WTC11 (cell line): ENCODE measurements at regions not wholly inside any gene's neighbourhood (a gene's known extent, or its start where the extent isn't known, plus 50 kb on each side); places are given as distances from the start of the nearest gene placed in this dataset.

Source experiments
- ATAC-seq: fragments of 200-7000 bp; cut with Tn5 transposase; 2 replicates; pipeline ENCODE4 v1.10.0; 2021; ENCODE audit warnings: mild to moderate bottlenecking, moderate library complexity
- CTCF ChIA-PET: fragments of 300-600 bp; sonication (Branson Sonifier 250); formaldehyde crosslinking; loops from one replicate; lab custom pipeline; 2021; ENCODE audit warnings: antibody characterized with exemption; lab: Charles Lee
- POLR2A ChIA-PET: fragments of 350-600 bp; sonication (Branson Sonifier 250); formaldehyde crosslinking; loops from one replicate; lab custom pipeline; 2021; ENCODE audit warnings: antibody characterized with exemption; lab: Charles Lee
- DNase-seq: peaks from one replicate; pipeline ENCODE4 v3.0.0; 2021; ENCODE audit warnings: low spot score
- H3K27ac Mint-ChIP-seq: 2 replicates; pipeline ENCODE4 v1.8.0; 2021; ENCODE audit warnings: mixed read lengths
- H3K27me3 Mint-ChIP-seq: 2 replicates; pipeline ENCODE4 v1.8.0; 2021; ENCODE audit warnings: low read depth, mild to moderate bottlenecking, moderate library complexity, mixed read lengths
- H3K36me3 Mint-ChIP-seq: 2 replicates; pipeline ENCODE4 v1.8.0; 2021; ENCODE audit warnings: mixed read lengths
- H3K4me1 Mint-ChIP-seq: 2 replicates; pipeline ENCODE4 v1.8.0; 2022; ENCODE audit warnings: mixed read lengths
- H3K4me3 Mint-ChIP-seq: 2 replicates; pipeline ENCODE4 v1.8.0; 2021; ENCODE audit warnings: mild to moderate bottlenecking, moderate library complexity, mixed read lengths
- H3K9me3 Mint-ChIP-seq: 2 replicates; pipeline ENCODE4 v1.8.0; 2021; ENCODE audit warnings: mixed read lengths
- ATF1 ChIP-seq: sonication (generic); formaldehyde crosslinking; IDR thresholded peaks from 2 replicates; pipeline ENCODE4 v1.8.1; 2023; ENCODE audit warnings: mild to moderate bottlenecking, moderate library complexity, missing genetic modification reagents
- CREB1 ChIP-seq: sonication (generic); formaldehyde crosslinking; IDR thresholded peaks from 2 replicates; pipeline ENCODE4 v1.8.0; 2023; ENCODE audit warnings: mild to moderate bottlenecking, missing genetic modification reagents
- HMGA2 ChIP-seq: fragments of 250-450 bp; sonication (Bioruptor Pico); IDR thresholded peaks from 2 replicates; pipeline ENCODE4 v1.4.0; 2021; ENCODE audit warnings: mild to moderate bottlenecking, moderate library complexity
- JAZF1 ChIP-seq: fragments of 250-450 bp; sonication (Bioruptor Pico); IDR thresholded peaks from 2 replicates; pipeline ENCODE4 v1.9.0; 2021; ENCODE audit warnings: moderate library complexity, mild to moderate bottlenecking, inconsistent platforms
- NFYB ChIP-seq: sonication (generic); formaldehyde crosslinking; conservative IDR thresholded peaks from 2 replicates; pipeline ENCODE4 v1.8.0; 2022; ENCODE audit warnings: low read depth, missing genetic modification reagents
- NR3C1 ChIP-seq: sonication (generic); formaldehyde crosslinking; conservative IDR thresholded peaks from 2 replicates; pipeline ENCODE4 v1.8.1; 2023; ENCODE audit warnings: low read depth, mild to moderate bottlenecking, missing genetic modification reagents
- SMAD3 ChIP-seq: sonication (generic); formaldehyde crosslinking; IDR thresholded peaks from 2 replicates; pipeline ENCODE4 v1.8.0; 2022; ENCODE audit warnings: missing genetic modification reagents, mild to moderate bottlenecking, borderline replicate concordance
- TEAD4 ChIP-seq: sonication (generic); formaldehyde crosslinking; IDR thresholded peaks from 2 replicates; pipeline ENCODE4 v1.8.0; 2022; ENCODE audit warnings: mild to moderate bottlenecking, missing genetic modification reagents
- ZNF138 ChIP-seq: sonication (generic); formaldehyde crosslinking; conservative IDR thresholded peaks from 2 replicates; pipeline ENCODE4 v1.8.1; 2022; ENCODE audit warnings: mild to moderate bottlenecking, moderate library complexity, missing genetic modification reagents
- ZNF219 ChIP-seq: sonication (generic); formaldehyde crosslinking; IDR thresholded peaks from 2 replicates; pipeline ENCODE4 v1.8.0; 2023; ENCODE audit warnings: missing genetic modification reagents, mild to moderate bottlenecking, borderline replicate concordance
- ZNF317 ChIP-seq: sonication (generic); formaldehyde crosslinking; IDR thresholded peaks from 2 replicates; pipeline ENCODE4 v1.8.1; 2023; ENCODE audit warnings: low read depth, mild to moderate bottlenecking, moderate library complexity, missing genetic modification reagents, borderline replicate concordance
- TF ChIP-seq, protein P1 (sequence below): sonication (generic); formaldehyde crosslinking; IDR thresholded peaks from 2 replicates; pipeline ENCODE4 v1.8.0; 2023; ENCODE audit warnings: missing genetic modification reagents, mild to moderate bottlenecking, borderline replicate concordance
- TF ChIP-seq, protein P2 (sequence below): fragments of 250-450 bp; sonication (Bioruptor Pico); conservative IDR thresholded peaks from 2 replicates; pipeline ENCODE4 v1.9.0; 2021; ENCODE audit warnings: mild to moderate bottlenecking
- TF ChIP-seq, protein P3 (sequence below): fragments of 250-450 bp; sonication (Bioruptor Pico); IDR thresholded peaks from 2 replicates; pipeline ENCODE4 v1.9.0; 2021; ENCODE audit warnings: mild to moderate bottlenecking, borderline replicate concordance
- TF ChIP-seq, protein P4 (sequence below): sonication (generic); formaldehyde crosslinking; IDR thresholded peaks from 2 replicates; pipeline ENCODE4 v1.8.1; 2022; ENCODE audit warnings: mild to moderate bottlenecking, missing genetic modification reagents, moderate library complexity, borderline replicate concordance
- TF ChIP-seq, protein P5 (sequence below): sonication (generic); formaldehyde crosslinking; IDR thresholded peaks from 2 replicates; pipeline ENCODE4 v1.8.0; 2023; ENCODE audit warnings: missing genetic modification reagents
- TF ChIP-seq, protein P6 (sequence below): sonication (generic); formaldehyde crosslinking; IDR thresholded peaks from 2 replicates; pipeline ENCODE4 v1.8.0; 2022; ENCODE audit warnings: mild to moderate bottlenecking, missing genetic modification reagents

DNA sequence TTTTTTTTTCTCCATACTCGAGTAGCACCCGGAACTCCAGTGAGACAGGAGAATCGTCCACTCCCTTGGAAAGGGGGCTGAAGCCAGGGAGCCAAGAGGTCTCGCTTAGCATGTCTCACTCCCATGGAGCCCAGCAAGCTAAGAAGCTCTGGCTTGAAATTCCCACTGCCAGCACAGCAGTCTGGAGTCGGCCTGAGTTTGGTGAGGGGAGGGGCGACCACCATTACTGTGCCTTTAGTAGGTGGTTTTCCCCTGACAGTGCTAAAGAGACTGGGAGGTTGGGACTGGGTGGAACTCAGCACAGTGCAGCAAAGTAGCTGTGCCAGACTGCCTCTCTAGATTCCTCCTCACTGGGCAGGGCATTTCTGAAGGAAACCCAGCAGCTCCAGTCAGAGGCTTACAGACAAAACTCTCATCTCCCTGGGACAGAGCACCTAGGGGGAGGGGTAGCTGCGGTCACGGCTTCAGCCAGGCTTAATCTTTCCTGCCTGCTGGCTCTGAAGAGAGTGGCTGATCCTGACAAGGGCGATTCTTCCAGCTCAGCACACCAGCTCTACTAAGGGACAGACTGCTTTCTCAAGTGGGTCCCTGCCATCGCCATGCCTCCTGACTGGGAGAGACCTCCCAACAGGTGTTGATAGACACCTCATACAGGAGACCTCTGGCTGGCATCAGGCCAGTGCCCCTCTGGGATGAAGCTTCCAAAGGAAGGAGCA is 414.5 kb upstream of the ZNF608 start (continued):
- TF ChIP-seq ZNF317 (CRISPR knock-in tag): no peak
- TF ChIP-seq ZNF138 (CRISPR knock-in tag): no peak
- TF ChIP-seq HMGA2 (CRISPR knock-in tag): no peak
- no peak for TF ChIP-seq JAZF1 (CRISPR knock-in tag)
- TF ChIP-seq, protein P1, sequence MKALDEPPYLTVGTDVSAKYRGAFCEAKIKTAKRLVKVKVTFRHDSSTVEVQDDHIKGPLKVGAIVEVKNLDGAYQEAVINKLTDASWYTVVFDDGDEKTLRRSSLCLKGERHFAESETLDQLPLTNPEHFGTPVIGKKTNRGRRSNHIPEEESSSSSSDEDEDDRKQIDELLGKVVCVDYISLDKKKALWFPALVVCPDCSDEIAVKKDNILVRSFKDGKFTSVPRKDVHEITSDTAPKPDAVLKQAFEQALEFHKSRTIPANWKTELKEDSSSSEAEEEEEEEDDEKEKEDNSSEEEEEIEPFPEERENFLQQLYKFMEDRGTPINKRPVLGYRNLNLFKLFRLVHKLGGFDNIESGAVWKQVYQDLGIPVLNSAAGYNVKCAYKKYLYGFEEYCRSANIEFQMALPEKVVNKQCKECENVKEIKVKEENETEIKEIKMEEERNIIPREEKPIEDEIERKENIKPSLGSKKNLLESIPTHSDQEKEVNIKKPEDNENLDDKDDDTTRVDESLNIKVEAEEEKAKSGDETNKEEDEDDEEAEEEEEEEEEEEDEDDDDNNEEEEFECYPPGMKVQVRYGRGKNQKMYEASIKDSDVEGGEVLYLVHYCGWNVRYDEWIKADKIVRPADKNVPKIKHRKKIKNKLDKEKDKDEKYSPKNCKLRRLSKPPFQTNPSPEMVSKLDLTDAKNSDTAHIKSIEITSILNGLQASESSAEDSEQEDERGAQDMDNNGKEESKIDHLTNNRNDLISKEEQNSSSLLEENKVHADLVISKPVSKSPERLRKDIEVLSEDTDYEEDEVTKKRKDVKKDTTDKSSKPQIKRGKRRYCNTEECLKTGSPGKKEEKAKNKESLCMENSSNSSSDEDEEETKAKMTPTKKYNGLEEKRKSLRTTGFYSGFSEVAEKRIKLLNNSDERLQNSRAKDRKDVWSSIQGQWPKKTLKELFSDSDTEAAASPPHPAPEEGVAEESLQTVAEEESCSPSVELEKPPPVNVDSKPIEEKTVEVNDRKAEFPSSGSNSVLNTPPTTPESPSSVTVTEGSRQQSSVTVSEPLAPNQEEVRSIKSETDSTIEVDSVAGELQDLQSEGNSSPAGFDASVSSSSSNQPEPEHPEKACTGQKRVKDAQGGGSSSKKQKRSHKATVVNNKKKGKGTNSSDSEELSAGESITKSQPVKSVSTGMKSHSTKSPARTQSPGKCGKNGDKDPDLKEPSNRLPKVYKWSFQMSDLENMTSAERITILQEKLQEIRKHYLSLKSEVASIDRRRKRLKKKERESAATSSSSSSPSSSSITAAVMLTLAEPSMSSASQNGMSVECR (CRISPR knock-in tag): no peak
- TF ChIP-seq, protein P2, sequence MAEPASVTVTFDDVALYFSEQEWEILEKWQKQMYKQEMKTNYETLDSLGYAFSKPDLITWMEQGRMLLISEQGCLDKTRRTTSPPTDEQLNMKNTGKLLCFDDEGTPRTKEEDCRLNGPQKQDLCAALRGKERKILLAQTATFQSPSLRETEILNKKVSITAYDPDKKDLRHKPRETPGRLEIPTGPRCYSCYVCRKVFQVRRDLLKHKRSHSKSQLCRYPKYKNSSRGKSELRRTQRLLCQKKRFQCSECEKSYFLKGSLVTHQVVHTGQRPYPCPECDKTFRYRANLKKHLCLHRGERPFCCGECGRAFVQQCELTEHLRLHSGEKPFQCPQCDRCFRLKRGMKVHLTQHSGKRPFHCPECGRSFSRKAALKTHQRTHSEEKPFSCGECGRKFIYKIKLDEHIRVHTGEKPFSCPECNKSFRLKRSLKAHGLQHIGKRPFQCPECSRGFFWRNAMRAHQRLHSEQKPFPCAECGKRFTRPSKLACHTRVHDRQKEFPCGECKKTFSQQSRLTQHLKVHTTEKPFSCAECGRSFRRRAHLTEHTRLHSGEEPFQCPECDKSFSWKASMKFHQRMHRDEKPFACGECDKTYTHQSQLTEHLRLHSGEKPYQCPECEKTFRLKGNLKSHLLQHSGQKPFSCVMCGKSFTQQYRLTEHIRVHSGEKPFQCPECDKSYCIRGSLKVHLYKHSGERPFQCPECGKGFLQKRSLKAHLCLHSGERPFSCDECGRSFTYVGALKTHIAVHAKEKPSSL (CRISPR knock-in tag): no peak
- TF ChIP-seq, protein P3, sequence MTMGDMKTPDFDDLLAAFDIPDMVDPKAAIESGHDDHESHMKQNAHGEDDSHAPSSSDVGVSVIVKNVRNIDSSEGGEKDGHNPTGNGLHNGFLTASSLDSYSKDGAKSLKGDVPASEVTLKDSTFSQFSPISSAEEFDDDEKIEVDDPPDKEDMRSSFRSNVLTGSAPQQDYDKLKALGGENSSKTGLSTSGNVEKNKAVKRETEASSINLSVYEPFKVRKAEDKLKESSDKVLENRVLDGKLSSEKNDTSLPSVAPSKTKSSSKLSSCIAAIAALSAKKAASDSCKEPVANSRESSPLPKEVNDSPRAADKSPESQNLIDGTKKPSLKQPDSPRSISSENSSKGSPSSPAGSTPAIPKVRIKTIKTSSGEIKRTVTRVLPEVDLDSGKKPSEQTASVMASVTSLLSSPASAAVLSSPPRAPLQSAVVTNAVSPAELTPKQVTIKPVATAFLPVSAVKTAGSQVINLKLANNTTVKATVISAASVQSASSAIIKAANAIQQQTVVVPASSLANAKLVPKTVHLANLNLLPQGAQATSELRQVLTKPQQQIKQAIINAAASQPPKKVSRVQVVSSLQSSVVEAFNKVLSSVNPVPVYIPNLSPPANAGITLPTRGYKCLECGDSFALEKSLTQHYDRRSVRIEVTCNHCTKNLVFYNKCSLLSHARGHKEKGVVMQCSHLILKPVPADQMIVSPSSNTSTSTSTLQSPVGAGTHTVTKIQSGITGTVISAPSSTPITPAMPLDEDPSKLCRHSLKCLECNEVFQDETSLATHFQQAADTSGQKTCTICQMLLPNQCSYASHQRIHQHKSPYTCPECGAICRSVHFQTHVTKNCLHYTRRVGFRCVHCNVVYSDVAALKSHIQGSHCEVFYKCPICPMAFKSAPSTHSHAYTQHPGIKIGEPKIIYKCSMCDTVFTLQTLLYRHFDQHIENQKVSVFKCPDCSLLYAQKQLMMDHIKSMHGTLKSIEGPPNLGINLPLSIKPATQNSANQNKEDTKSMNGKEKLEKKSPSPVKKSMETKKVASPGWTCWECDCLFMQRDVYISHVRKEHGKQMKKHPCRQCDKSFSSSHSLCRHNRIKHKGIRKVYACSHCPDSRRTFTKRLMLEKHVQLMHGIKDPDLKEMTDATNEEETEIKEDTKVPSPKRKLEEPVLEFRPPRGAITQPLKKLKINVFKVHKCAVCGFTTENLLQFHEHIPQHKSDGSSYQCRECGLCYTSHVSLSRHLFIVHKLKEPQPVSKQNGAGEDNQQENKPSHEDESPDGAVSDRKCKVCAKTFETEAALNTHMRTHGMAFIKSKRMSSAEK (CRISPR knock-in tag): no peak
- TF ChIP-seq, protein P4, sequence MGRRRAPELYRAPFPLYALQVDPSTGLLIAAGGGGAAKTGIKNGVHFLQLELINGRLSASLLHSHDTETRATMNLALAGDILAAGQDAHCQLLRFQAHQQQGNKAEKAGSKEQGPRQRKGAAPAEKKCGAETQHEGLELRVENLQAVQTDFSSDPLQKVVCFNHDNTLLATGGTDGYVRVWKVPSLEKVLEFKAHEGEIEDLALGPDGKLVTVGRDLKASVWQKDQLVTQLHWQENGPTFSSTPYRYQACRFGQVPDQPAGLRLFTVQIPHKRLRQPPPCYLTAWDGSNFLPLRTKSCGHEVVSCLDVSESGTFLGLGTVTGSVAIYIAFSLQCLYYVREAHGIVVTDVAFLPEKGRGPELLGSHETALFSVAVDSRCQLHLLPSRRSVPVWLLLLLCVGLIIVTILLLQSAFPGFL: no peak
- TF ChIP-seq TEAD4 (CRISPR knock-in tag): no peak
- TF ChIP-seq, protein P5, sequence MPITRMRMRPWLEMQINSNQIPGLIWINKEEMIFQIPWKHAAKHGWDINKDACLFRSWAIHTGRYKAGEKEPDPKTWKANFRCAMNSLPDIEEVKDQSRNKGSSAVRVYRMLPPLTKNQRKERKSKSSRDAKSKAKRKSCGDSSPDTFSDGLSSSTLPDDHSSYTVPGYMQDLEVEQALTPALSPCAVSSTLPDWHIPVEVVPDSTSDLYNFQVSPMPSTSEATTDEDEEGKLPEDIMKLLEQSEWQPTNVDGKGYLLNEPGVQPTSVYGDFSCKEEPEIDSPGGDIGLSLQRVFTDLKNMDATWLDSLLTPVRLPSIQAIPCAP: no peak

DNA sequence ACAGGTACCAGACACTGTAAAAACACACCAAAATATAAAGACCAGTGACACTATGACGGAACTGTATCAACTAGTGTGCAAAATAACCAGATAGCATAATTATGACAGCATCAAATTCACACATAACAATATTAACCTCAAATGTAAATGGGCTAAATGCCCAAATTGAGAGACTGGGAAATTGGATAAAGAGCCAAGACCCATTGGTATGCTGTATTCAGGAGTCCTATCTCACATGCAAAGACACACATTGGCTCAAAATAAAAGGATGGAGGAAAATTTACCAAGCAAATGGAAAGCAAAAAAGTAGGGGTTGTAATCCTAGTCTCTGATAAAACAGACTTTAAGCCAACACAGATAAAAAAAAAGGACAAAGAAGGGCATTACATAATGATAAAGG is 416.3 kb upstream of the ZNF608 start:
- peaks cover 22% of the 10 kb centered on the region for H3K4me1 Mint-ChIP-seq
- no peak for ATAC-seq
- peaks cover 60% of the 10 kb centered on the region for H3K9me3 Mint-ChIP-seq
- ChIA-PET CTCF (no interaction called here), POLR2A (no interaction called here)
- H3K27ac Mint-ChIP-seq: no peak overlapping the region
- no peak for DNase-seq
- no peak overlapping the region for H3K4me3 Mint-ChIP-seq
- peaks cover 70% of the 10 kb centered on the region for H3K36me3 Mint-ChIP-seq
- peaks cover 15% of the 10 kb centered on the region for H3K27me3 Mint-ChIP-seq
- TF ChIP-seq HMGA2 (CRISPR knock-in tag): no peak
- TF ChIP-seq NFYB (CRISPR knock-in tag): no peak
- no peak for TF ChIP-seq NR3C1
- no peak for TF ChIP-seq CREB1 (CRISPR knock-in tag)
- no peak for TF ChIP-seq ATF1 (CRISPR knock-in tag)
- TF ChIP-seq SMAD3 (CRISPR knock-in tag): no peak
- TF ChIP-seq, protein P1 (CRISPR knock-in tag): no peak
- TF ChIP-seq, protein P6, sequence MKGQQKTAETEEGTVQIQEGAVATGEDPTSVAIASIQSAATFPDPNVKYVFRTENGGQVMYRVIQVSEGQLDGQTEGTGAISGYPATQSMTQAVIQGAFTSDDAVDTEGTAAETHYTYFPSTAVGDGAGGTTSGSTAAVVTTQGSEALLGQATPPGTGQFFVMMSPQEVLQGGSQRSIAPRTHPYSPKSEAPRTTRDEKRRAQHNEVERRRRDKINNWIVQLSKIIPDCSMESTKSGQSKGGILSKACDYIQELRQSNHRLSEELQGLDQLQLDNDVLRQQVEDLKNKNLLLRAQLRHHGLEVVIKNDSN (CRISPR knock-in tag): no peak
- no peak for TF ChIP-seq ZNF219 (CRISPR knock-in tag)
